ENCODE measurements at regions not wholly inside any gene's neighbourhood (a gene's known extent, or its start where the extent isn't known, plus 50 kb on each side); places are given as distances from the start of the nearest gene placed in this dataset.

DNA sequence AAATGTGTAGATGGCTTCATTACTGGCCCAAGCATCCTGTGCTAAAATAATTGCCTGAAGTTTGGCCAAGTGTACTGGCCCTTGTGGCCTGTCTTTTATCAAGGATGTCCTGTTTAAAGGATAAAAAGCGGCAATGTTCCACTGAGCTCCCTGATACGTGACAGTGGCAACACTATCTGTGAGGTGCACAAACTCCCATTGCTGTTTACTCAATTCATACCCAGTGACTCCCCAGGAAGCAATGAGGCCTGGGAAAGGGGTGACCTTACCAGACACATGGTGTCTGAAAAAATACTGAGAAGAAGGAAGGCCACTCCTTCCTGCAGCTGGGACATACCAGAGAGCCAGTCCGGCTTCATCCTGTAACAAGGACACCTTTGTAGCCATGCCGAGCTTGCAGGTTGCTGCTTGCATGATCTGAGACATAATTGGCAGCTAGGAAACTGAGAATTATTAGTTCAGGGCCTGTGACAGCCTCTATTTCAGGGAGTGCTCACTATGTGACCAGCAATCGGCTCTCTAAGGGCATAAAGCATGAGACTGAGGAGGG is 198.5 kb upstream of the LRATD1 start:
- Histone ChIP-seq H3K4me3 (no peak overlapping the region), H3K27ac (no peak overlapping the region)
- TF ChIP-seq, protein P1, sequence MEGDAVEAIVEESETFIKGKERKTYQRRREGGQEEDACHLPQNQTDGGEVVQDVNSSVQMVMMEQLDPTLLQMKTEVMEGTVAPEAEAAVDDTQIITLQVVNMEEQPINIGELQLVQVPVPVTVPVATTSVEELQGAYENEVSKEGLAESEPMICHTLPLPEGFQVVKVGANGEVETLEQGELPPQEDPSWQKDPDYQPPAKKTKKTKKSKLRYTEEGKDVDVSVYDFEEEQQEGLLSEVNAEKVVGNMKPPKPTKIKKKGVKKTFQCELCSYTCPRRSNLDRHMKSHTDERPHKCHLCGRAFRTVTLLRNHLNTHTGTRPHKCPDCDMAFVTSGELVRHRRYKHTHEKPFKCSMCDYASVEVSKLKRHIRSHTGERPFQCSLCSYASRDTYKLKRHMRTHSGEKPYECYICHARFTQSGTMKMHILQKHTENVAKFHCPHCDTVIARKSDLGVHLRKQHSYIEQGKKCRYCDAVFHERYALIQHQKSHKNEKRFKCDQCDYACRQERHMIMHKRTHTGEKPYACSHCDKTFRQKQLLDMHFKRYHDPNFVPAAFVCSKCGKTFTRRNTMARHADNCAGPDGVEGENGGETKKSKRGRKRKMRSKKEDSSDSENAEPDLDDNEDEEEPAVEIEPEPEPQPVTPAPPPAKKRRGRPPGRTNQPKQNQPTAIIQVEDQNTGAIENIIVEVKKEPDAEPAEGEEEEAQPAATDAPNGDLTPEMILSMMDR (IDR thresholded peaks at IDR 0.05): no peak
- DNase-seq (ENCODE audit: low spot score): no peak

DNA sequence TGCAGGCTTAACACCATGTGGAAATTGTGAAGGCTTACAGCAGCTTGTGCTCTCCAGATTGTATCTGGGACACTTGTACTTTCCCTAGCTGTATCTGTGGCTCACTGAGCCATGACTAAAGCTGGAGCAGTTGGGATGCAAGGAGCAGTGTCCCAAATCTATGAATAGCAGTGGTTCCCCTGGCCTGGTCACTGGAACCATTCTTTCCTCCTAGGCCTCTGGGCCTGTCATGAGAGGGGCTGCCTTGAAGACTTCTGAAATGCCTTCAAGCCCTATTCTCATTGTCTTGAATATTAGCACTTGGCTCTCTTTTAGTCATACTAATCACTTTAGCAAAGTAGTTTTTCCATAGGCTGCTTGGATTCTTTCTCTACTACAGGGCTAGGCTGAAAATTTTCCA is 186.8 kb upstream of the LRATD1 start:
- TF ChIP-seq, protein P1 (IDR thresholded peaks at IDR 0.05): no peak
- H3K4me3 ChIP-seq: no peak overlapping the region
- no peak for DNase-seq (ENCODE audit: low spot score)
- H3K27ac ChIP-seq: no peak overlapping the region

DNA sequence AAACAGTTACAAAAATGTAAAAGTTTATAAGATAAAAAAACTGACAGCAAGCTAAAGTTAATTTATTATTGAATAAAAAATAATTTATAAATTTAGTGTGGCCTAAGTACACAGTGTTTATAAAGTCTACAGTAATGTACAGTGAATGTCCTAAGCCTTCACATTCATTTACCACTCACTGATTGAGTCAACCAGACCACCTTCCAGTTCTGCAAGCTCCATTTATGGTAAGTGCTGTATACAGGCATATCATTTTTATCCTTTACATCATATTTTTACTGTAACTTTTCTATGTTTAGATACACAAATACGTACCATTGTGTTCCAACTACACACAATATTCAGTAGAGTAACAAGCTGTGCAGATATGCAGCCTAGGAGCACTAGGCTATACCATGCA is 184.2 kb upstream of the LRATD1 start:
- TF ChIP-seq, protein P1 (IDR thresholded peaks at IDR 0.05): no peak
- H3K27ac ChIP-seq: no peak overlapping the region
- no peak for DNase-seq (ENCODE audit: low spot score)
- H3K4me3 ChIP-seq: no peak overlapping the region

DNA sequence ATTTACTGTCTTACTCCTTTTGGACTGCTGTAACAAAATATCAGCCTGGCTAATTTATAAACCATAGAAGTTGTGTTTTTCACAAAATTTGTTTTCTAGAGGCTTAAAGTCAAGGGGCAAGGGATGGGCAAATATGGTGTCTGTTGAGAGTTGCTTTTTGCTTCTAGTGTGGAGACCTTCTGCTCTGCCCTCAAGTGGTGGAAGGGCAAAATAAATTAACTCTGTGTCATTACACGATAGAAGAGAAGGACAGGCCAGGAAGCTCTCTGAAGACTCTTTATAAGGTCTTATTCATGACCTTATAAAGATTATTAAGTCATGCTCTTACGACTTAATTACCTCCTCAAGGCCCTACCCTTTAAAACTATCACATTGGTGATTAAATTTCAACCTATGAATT is 181.2 kb upstream of the LRATD1 start:
- DNase-seq (ENCODE audit: low spot score): no peak
- TF ChIP-seq, protein P1 (IDR thresholded peaks at IDR 0.05): no peak
- no peak overlapping the region for H3K27ac ChIP-seq
- H3K4me3 ChIP-seq: no peak overlapping the region

DNA sequence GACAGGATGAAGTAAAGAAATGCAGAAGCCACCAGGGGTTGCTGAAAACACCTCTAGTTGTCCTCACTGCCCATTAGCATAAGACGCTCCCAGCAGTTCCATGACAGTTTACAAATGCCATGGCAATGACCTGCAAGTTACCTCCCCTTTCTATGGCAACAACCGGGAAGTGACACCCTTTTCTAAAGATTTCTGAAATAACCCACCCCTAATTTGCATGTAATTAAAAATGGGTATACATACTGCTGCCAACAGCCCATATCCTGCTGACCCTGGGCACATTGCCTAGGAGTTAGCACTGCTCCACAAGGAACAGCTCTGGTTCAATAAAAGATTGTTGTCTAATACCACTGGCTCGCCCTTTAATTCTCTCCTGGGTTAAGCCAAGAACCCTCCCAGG is 178.3 kb upstream of the LRATD1 start:
- Histone ChIP-seq H3K4me3 (no peak overlapping the region), H3K27ac (no peak overlapping the region)
- TF ChIP-seq, protein P1 (IDR thresholded peaks at IDR 0.05): no peak
- DNase-seq (ENCODE audit: low spot score): no peak

DNA sequence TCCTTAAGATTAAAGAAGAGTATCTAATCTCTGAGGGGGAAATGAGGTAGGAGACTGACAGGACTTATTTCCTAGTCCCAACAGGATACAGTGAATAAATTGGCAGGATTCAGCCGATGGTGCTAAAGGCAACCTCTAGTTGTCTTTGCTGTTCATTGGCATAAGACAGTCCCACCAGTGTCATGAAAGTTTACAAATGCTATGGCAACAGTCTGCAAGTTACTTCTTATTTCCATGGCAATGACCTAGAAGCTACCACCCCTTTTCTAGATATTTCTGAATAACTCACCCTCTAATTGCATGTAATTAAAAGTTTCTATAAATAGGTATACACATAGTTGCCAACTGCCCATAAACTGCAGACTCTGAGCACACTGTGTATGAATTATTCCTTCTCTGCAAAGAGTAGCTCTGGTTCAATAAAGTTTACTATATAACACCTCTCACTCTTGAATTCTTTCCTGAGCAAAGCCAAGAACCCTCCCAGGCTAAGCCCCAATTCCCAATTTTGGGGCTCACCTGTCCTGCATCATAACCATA is 172.7 kb upstream of the LRATD1 start:
- H3K4me3 ChIP-seq: no peak overlapping the region
- TF ChIP-seq, protein P1 (IDR thresholded peaks at IDR 0.05): no peak
- no peak overlapping the region for H3K27ac ChIP-seq
- no peak for DNase-seq (ENCODE audit: low spot score)

DNA sequence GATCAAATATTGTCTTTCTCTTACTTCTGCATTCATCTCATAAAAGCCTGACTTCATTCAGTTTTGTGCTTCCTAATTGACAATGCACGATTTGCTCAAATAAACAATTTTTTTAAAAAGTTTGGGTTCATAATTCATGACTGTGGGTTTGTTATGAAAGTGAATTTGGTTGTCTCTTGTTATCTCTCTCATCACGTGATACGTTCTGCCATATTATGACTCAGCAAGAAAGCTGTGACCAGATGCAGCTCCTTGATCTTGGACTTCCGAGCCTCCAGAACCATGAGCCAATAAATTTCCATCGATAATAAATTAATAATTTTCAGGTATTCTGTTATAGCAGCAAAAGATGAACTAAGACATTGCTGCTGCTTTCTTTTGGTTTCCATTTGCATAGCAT is 156.5 kb upstream of the LRATD1 start:
- Histone ChIP-seq H3K4me3 (no peak overlapping the region), H3K27ac (no peak overlapping the region)
- TF ChIP-seq, protein P1 (IDR thresholded peaks at IDR 0.05): no peak
- no peak for DNase-seq (ENCODE audit: low spot score)

All from coronary artery (tissue), 2 donors.